Dedifferentiated amniotic fluid mesenchymal stem cell (primary cell): ENCODE measurements at regions not wholly inside any gene's neighbourhood (a gene's known extent, or its start where the extent isn't known, plus 50 kb on each side); places are given as distances from the start of the nearest gene placed in this dataset.

Experiments used
- DNase-seq: peaks from one replicate; pipeline ENCODE4 v3.0.0-alpha.2; 2016; ENCODE audit errors: extremely low spot score

GRCh38 chr2:144281476-144281875 is 238.4 kb downstream of the ZEB2 start:
- DNase-seq: no peak

GRCh38 chr2:144280009-144280408 is 239.9 kb downstream of the ZEB2 start:
- no peak for DNase-seq

GRCh38 chr2:144279165-144279564 is 240.8 kb downstream of the ZEB2 start:
- no peak for DNase-seq

- DNase-seq: no peak
Measured at GRCh38 chr2:144277622-144278354, 242.1 kb downstream of the ZEB2 start.

GRCh38 chr2:144275340-144275739 is 244.6 kb downstream of the ZEB2 start:
- DNase-seq: no peak

- no peak for DNase-seq
Measured at GRCh38 chr2:144274131-144274530, 245.8 kb downstream of the ZEB2 start.

GRCh38 chr2:144270951-144271350 is 249.0 kb downstream of the ZEB2 start:
- DNase-seq: no peak

- no peak for DNase-seq
Measured at GRCh38 chr2:144268036-144268678, 251.8 kb downstream of the ZEB2 start.

GRCh38 chr2:144267239-144267638 is 252.7 kb downstream of the ZEB2 start:
- DNase-seq: no peak

GRCh38 chr2:144265654-144266053 is 254.3 kb downstream of the ZEB2 start:
- DNase-seq: no peak

- DNase-seq: no peak
Measured at GRCh38 chr2:144261966-144262365, 258.0 kb downstream of the ZEB2 start.

- no peak for DNase-seq
Measured at GRCh38 chr2:144261336-144261735, 258.6 kb downstream of the ZEB2 start.

GRCh38 chr2:144259332-144259731 is 260.6 kb downstream of the ZEB2 start:
- DNase-seq: no peak

GRCh38 chr2:144258154-144258553 is 261.8 kb downstream of the ZEB2 start:
- DNase-seq: no peak

GRCh38 chr2:144256996-144257707 is 262.8 kb downstream of the ZEB2 start:
- DNase-seq: no peak

GRCh38 chr2:144254342-144255235 is 265.3 kb downstream of the ZEB2 start:
- DNase-seq: no peak

GRCh38 chr2:144253743-144254142 is 266.2 kb downstream of the ZEB2 start:
- no peak for DNase-seq

GRCh38 chr2:144252694-144253093 is 267.2 kb downstream of the ZEB2 start:
- DNase-seq: no peak

- DNase-seq: no peak
Measured at GRCh38 chr2:144249035-144249637, 270.8 kb downstream of the ZEB2 start.

GRCh38 chr2:144248350-144249034 is 271.4 kb downstream of the ZEB2 start:
- no peak for DNase-seq

- no peak for DNase-seq
Measured at GRCh38 chr2:144244938-144245337, 275.0 kb downstream of the ZEB2 start.
